ENCODE measurements at regions not wholly inside any gene's neighbourhood (a gene's known extent, or its start where the extent isn't known, plus 50 kb on each side); places are given as distances from the start of the nearest gene placed in this dataset.
"Not testable (repeated sequence)": the region's sequence is repeated elsewhere in the genome, so short reads cannot be mapped to it uniquely, and the experiment has no call there.

GRCh38 chr9:73402081-73403028 lies 250.7 kb downstream of the ANXA1 start:
- H3K4me1 Mint-ChIP-seq, result no peaks in the 10 kb centered on the region
- peaks cover 6 to 10% of the 10 kb centered on the region in 2 donors for H3K9me3 Mint-ChIP-seq
- ATAC-seq (no peak), DNase-seq (no peak)
- no peaks in the 10 kb centered on the region for H3K27me3 Mint-ChIP-seq
- H3K27ac Mint-ChIP-seq, result no peak overlapping the region
- H3K4me3 Mint-ChIP-seq, result no peak overlapping the region

DNA sequence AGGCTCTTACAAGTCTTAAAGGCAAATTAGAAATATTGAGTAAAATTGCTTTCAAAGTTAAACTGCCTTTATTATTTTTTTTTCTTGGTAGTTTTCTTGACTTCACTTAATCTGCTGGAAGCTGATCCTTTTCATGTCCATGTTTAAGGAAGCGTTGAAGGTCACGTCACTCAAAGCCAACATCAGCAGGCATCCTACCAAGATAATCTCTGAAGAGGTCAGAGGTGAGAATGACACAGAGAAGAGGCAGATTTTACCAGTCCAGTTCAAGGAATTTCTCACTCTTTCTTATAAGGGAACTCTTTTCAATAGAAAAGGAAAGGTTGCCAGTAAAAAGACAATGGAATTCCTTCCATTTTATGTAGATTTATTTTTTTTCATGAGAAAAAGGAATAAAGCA lies 259.8 kb downstream of the ANXA1 start:
- Mint-ChIP-seq H3K27ac (no peak overlapping the region), H3K4me3 (no peak overlapping the region), H3K9me3 (no peaks in the 10 kb centered on the region), H3K4me1 (no peaks in the 10 kb centered on the region), H3K27me3 (no peaks in the 10 kb centered on the region)
- ATAC-seq, result no peak
- no peak for DNase-seq

- Mint-ChIP-seq H3K27me3 (no peaks in the 10 kb centered on the region), H3K9me3 (peaks cover 0 to 4% of the 10 kb centered on the region in 2 donors), H3K27ac (no peak overlapping the region), H3K4me3 (no peak overlapping the region), H3K4me1 (no peaks in the 10 kb centered on the region)
- ATAC-seq (no peak), DNase-seq (no peak)
Measured at GRCh38 chr9:73412874-73413273, 261.2 kb downstream of the ANXA1 start.

DNA sequence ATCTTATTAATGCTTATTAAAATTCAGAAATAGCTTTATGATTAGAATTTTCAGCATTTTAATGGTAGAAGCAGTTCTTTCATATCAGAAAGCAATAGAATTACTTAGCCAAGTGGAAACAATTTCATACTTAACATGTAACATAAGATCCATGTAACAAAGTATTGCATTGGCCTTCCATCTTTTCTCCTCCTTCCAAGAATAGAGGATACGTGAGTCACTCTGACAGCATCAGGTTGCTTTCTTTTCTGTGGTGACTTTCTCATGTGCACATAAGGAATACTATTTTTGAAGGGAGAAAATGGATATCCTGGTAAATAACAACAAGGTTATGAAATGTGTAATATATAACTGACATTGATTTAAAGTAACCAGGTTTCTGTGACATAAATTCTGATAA lies 272.2 kb downstream of the ANXA1 start:
- H3K27me3 Mint-ChIP-seq, result no peaks in the 10 kb centered on the region
- no peaks in the 10 kb centered on the region for H3K4me1 Mint-ChIP-seq
- H3K27ac Mint-ChIP-seq, result no peak overlapping the region
- H3K9me3 Mint-ChIP-seq, result peaks cover 0 to 4% of the 10 kb centered on the region in 2 donors
- ATAC-seq (no peak), DNase-seq (no peak)
- H3K4me3 Mint-ChIP-seq, result no peak overlapping the region

- ATAC-seq, result no peak
- no peaks in the 10 kb centered on the region for H3K9me3 Mint-ChIP-seq
- no peak overlapping the region for H3K4me3 Mint-ChIP-seq
- no peak overlapping the region for H3K27ac Mint-ChIP-seq
- DNase-seq, result no peak
- H3K4me1 Mint-ChIP-seq, result no peaks in the 10 kb centered on the region
- H3K27me3 Mint-ChIP-seq, result no peaks in the 10 kb centered on the region
Measured at GRCh38 chr9:73426269-73426668, 274.6 kb downstream of the ANXA1 start.

DNA sequence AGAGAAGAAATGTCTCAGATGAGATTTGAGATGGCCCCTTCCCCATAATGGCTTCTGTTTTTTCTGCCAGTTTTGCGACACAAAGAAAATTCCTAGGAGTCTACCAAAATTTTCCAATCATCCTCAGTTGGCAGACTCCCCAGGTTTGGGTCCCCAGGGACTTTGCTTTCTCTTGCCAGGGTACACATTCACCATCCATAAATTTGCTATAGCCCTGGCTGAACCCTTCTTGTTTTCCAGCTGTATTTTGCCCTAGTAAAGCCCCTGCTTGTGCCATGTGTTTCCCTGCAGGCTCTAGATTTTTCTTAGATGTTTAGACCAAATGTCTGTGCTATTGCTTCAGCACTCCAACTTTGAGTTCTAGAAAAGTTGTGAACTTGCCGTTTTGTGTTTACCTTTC lies 283.2 kb downstream of the ANXA1 start:
- Mint-ChIP-seq H3K27me3 (no peaks in the 10 kb centered on the region), H3K4me1 (no peaks in the 10 kb centered on the region), H3K4me3 (no peak overlapping the region), H3K27ac (no peak overlapping the region), H3K9me3 (peaks cover 0 to 2% of the 10 kb centered on the region in 2 donors)
- ATAC-seq, result no peak
- DNase-seq, result no peak

- H3K27me3 Mint-ChIP-seq, result no peaks in the 10 kb centered on the region
- ATAC-seq, result no peak
- DNase-seq, result no peak
- H3K9me3 Mint-ChIP-seq, result peaks cover 0 to 3% of the 10 kb centered on the region in 2 donors
- no peak overlapping the region for H3K27ac Mint-ChIP-seq
- H3K4me3 Mint-ChIP-seq, result no peak overlapping the region
- H3K4me1 Mint-ChIP-seq, result no peaks in the 10 kb centered on the region
Measured at GRCh38 chr9:73437758-73438157, 286.1 kb downstream of the ANXA1 start.

DNA sequence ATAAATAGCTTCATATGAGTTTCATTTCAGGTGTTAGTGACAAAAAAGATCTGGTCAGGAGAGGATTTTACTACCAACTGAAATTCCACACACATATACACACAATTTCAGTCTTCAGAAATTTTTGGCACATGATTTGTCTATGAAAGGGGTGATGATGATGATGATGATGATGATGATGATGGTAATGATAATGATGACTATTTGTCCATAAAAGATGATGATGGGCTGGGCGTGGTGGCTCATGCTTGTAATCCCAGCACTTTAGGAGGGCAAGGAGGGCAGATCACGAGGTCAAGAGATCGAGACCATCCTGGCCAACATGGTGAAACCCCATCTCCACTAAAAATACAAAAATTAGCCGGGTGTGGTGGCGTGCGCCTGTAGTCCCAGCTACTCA lies 288.2 kb downstream of the ANXA1 start:
- not testable (repeated sequence) for H3K9me3 Mint-ChIP-seq, H3K4me3 Mint-ChIP-seq, H3K27me3 Mint-ChIP-seq, H3K27ac Mint-ChIP-seq, DNase-seq, ATAC-seq, H3K4me1 Mint-ChIP-seq

DNA sequence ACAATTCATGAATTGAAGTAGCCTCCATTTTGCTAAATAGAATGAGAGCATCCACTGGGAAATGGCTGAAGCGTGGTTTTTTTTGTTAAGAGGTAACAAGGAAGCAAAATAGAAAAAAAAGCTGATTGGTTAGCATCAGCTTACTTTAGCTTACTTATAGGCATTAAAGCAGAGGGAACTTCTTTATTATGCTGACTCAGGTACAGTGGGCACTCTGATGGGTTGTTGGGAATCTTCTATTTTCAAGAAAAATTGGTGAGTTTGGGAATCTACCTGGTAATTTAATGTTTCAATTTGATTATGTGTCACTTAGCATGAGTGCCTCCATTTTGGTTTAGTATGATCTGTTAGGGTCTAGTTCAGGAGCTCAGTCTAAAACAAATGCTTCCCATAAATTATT lies 289.6 kb downstream of the ANXA1 start:
- Mint-ChIP-seq H3K27ac (no peak overlapping the region), H3K27me3 (no peaks in the 10 kb centered on the region), H3K4me1 (no peaks in the 10 kb centered on the region), H3K9me3 (peaks cover 0 to 3% of the 10 kb centered on the region in 2 donors), H3K4me3 (no peak overlapping the region)
- no peak for ATAC-seq
- no peak for DNase-seq

GRCh38 chr9:73441890-73442818 lies 290.5 kb downstream of the ANXA1 start:
- H3K4me3 Mint-ChIP-seq, result no peak overlapping the region

DNA sequence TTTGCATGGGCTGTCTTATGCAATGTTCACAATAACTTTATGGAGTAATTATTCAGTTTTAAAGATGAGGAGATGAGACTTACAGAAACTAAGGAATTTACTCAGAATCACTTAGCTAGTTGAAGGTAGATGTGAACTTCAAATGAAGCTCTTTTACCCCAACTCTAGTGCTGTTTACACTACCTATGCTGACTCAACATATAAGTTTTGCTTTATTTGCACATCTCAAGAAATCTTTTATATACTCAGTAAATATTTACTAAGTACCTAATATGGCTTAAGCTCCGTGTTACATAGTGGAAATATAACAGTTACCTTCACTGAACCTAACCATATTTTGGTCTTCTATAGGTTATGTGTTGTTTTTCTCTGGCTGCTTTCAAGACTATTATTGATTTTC lies 293.2 kb downstream of the ANXA1 start:
- peaks cover 0 to 1% of the 10 kb centered on the region in 2 donors for H3K9me3 Mint-ChIP-seq
- no peak for ATAC-seq
- H3K4me3 Mint-ChIP-seq, result no peak overlapping the region
- DNase-seq, result no peak
- no peaks in the 10 kb centered on the region for H3K27me3 Mint-ChIP-seq
- no peaks in the 10 kb centered on the region for H3K4me1 Mint-ChIP-seq
- no peak overlapping the region for H3K27ac Mint-ChIP-seq

More at GRCh38 chr9:73441890-73442818, 290.5 kb downstream of the ANXA1 start:
- H3K4me1 Mint-ChIP-seq, result no peaks in the 10 kb centered on the region
- DNase-seq, result no peak
- peak overlapping the region in 1 of 2 donors; percentile 22 for H3K27ac Mint-ChIP-seq
- no peaks in the 10 kb centered on the region for H3K27me3 Mint-ChIP-seq
- peaks cover 0 to 3% of the 10 kb centered on the region in 2 donors for H3K9me3 Mint-ChIP-seq
- no peak for ATAC-seq

DNA sequence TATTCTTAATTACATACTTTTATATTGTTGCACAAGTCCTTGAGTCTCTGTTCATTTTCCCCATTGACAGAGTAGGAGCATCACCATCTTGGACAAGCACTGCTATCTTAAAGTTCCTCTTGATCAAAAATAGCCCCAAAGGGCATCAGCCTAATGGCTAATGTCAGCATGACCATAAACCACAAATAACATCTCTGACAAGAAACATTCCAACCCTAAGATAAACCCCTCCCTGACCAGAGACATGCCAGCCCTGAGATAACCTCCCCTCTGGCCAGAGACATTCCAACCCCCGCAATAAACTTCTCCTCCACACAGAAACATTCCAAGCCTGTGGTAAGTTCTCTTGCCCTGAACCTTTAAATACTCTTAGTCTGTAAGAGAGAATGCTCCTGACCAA lies 293.7 kb downstream of the ANXA1 start:
- H3K4me1 Mint-ChIP-seq, H3K9me3 Mint-ChIP-seq, H3K4me3 Mint-ChIP-seq, H3K27ac Mint-ChIP-seq, H3K27me3 Mint-ChIP-seq, ATAC-seq, DNase-seq: not testable (repeated sequence)

- DNase-seq, result no peak
- H3K9me3 Mint-ChIP-seq, result no peaks in the 10 kb centered on the region
- H3K27ac Mint-ChIP-seq, result no peak overlapping the region
- H3K4me1 Mint-ChIP-seq, result no peaks in the 10 kb centered on the region
- no peak overlapping the region for H3K4me3 Mint-ChIP-seq
- no peak for ATAC-seq
- no peaks in the 10 kb centered on the region for H3K27me3 Mint-ChIP-seq
Measured at GRCh38 chr9:73446306-73446705, 294.6 kb downstream of the ANXA1 start.

DNA sequence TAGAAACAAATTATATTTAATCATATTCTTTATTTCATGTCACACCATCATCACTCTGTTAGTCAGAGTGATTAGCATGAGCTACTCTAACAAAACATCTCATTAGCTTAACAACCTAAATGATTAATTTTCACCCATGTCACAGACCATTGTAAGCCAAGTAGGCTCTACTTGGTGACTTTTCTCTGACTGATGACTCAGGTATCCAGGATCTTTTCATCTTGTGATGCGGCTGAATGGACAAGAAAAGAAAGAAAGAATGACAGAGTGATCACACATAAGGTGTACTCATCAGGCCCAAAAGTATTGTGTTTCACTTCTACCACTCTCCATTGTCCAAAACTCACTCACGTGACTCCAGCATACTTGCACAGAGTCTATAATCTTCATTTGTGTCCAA lies 299.3 kb downstream of the ANXA1 start:
- H3K4me1 Mint-ChIP-seq, result no peaks in the 10 kb centered on the region
- DNase-seq (no peak), ATAC-seq (no peak)
- no peaks in the 10 kb centered on the region for H3K9me3 Mint-ChIP-seq
- H3K4me3 Mint-ChIP-seq, result no peak overlapping the region
- no peaks in the 10 kb centered on the region for H3K27me3 Mint-ChIP-seq
- H3K27ac Mint-ChIP-seq, result no peak overlapping the region

GRCh38 chr9:73459817-73460216 lies 308.2 kb downstream of the ANXA1 start:
- Mint-ChIP-seq H3K4me3 (no peak overlapping the region), H3K9me3 (no peaks in the 10 kb centered on the region)
- ATAC-seq, result no peak

GRCh38 chr9:73468716-73469115 lies 317.1 kb downstream of the ANXA1 start:
- ATAC-seq (no peak), DNase-seq (no peak)
- Mint-ChIP-seq H3K27me3 (no peaks in the 10 kb centered on the region), H3K4me3 (no peak overlapping the region), H3K27ac (no peak overlapping the region), H3K4me1 (no peaks in the 10 kb centered on the region), H3K9me3 (peaks cover 0 to 4% of the 10 kb centered on the region in 2 donors)

More at GRCh38 chr9:73459817-73460216, 308.2 kb downstream of the ANXA1 start:
- Mint-ChIP-seq H3K27me3 (no peaks in the 10 kb centered on the region), H3K4me1 (no peaks in the 10 kb centered on the region), H3K27ac (no peak overlapping the region)
- no peak for DNase-seq

Data from stimulated activated naive CD8-positive, alpha-beta T cell treated with anti-CD3 and anti-CD28 coated beads, Interleukin-15, amount 100 ng/mL, for 72 hours (primary cell).